Tongue (tissue), 1 donor: ENCODE measurements at regions not wholly inside any gene's neighbourhood (a gene's known extent, or its start where the extent isn't known, plus 50 kb on each side); places are given as distances from the start of the nearest gene placed in this dataset.
"Not testable (repeated sequence)": the region's sequence is repeated elsewhere in the genome, so short reads cannot be mapped to it uniquely, and the experiment has no call there.

Experiments used
- DNase-seq: peaks from one replicate; pipeline ENCODE4 v3.0.0-alpha.2; 2015

DNA sequence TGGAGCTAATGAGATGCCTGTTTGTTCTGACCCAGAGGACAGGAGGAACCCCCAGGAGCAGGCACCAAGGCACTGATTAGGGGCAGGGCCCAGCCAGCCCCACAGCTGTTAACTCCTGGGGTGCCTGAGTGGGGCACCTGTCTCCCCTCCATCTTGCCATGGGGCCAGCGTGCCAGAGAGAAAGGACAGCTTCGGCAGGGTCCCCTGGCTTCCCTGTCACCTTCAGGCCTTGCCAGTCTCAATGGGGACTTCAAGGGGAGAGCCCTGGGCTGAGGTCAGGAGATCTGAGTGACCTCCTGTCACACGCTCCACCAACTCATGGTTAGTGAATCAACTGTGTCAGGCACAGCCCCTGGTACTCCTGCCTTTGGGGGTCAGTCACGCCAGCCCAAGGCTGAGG lies 152.7 kb upstream of the MVB12B start:
- no peak for DNase-seq

DNA sequence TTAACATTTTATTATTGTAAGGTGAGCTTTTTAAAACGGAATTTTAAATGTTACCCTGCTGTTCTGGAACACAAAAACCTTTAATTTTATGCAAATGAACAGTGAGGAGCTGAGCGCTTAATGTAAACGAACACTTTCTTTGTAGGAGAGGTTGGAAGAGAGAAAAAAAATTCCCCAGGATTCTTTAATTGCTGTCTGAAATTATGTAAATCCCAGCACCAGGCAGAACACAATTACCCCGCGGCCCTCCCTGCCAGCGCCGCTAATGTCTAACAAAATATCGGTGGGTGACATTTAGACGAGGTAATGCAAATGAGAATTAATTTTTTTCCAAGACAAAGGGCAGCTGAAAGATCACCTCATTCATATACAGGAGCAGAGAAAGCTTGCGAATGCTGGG lies 143.4 kb upstream of the MVB12B start:
- no peak for DNase-seq

DNA sequence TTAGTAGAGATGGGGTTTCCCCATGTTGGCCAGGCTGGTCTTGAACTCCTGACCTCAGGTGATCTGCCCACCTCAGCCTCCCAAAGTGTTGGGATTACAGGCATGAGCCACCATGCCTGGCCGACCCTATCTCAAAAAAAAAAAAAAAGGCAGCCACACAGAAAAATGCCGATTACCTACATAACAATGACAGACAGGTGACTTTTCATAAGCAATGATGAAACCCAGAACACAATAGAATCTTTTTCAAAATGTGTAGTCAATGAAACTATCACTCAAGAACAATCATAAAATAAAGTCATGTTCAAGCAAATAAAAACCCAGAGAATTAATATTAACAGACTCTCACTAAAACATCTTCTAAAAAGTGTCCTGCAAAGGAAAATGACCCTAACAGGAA lies 135.6 kb upstream of the MVB12B start:
- not testable (repeated sequence) for DNase-seq

DNA sequence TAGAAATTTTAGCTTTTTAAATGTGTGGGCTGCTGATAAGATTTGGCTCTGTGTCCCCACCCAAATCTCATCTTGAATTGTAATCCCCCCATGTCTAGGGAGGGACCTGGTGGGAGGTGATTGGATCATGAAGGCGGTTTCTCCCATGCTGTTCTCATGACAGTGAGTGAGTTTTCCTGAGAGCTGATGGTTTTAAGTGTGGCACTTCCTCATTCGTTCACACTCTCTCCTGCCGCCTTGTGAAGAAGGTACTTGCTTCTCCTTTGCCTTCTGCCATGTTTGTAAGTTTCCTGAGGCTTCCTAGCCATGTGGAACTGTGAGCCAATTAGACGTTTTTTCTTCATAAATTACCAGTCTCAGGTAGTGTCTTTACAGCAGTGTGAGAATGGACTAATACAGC lies 127.8 kb upstream of the MVB12B start:
- no peak for DNase-seq

DNA sequence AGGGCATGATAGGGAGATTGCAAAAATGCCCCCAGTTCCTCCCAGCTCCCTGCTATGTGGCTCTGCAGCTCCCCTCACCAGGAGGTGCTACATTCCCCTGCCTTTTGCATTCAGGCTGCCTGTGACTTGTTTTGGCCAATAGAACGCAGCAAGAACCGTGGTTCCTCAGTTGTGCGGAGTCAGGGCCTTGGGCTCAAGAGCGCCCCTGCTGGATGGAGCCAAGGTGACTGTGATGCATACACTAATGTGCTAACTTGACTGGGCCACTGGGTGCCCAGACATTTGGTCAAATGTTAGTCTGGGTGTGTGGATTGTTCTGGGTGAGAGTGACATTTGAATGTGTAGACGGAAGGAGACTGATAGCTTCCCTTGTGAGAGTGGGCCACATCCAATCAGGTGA lies 123.3 kb upstream of the MVB12B start:
- DNase-seq: no peak

DNA sequence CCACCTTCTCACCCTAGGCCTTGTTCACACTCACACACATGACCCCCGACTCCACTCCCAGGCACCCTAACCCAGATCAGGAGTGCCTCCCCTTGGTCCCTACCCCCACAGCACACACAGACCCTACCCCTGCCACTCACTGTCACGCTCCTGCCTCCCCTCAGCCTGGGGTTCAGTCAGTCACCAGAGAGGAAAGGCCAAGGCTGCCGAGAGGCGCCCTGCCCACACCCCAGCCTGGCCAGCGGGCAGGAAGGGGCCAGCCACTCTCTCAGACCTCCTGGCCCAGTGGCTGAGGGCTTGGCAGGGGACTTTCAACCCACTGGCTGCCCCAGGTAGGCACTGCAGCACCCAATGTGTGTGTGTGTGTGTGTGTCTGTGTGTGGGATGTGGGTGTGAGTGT lies 122.4 kb upstream of the MVB12B start:
- no peak for DNase-seq

DNA sequence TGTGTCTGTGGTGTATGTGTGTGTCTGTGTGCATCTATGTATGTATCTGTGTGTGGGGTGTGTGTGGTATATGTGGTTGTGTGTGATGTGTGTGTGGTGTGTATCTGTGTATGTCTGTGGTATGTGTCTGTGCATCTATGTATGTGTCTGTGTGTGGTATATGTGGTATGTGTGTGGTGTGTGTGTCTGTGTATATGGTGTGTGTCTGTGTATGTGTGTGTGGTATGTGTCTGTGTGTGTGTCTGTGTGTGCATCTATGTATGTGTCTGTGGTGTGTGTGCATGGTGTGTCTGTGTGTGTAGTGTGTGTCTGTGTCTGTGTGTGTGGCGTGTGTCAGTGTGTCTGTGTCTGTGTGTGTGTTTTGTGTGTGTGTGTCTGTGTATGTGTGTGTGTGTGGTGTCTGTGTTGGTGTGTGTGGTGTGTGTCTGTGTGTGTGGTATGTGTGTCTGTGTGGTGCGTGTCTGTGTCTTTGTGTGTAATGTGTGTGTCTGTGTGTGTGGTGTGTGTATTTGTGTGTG lies 121.9 kb upstream of the MVB12B start:
- no peak for DNase-seq

DNA sequence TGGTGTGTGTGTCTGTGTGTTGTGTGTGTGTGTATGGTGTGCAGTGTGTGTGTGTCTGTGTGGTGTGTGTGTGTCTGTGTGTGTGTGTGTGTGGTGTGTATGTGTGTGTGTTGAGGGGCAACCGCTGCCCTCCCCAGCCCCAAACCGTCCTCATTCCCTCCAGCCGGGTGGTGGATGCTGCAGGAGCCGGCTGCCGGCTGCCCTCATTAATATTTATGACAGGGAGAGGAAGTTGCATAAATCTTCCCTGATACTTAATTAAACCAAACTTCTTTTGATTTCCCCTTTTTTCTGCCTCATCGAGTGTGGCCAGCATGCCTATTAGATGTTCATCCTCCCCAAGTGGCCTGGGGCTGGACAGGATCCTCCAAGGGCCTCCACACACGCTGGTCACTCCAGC lies 121.4 kb upstream of the MVB12B start:
- DNase-seq: no peak

DNA sequence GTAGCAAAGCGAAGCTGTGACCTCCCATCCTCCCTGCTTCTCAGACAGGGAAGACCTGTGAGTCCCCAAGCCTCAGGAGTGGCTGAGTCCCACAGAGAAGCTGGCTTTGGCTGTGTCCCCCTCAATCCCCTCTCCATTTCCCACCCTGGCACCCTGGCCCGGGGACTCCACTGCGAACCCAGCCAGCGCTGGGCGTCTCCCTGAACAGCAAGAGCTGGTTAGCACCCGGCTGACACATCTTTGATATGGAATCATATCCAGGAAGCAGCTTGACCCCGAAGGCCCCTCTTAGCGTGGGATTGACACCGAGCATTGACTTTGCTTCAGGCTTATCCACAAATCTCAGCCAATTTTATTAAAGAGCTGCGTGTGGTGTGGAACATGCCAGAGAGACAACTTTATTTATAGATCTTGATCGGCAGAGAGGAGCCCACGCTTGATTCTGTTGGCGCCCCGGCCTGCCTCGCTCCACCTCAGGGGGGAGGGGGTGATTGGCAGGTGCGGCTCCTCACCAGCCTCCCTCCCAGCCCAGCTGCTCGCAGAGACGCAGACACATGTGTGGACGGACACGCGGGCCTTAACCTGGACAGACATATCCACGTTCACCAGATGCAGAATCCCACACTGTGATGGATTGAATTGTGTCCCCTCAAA lies 120.7 kb upstream of the MVB12B start:
- DNase-seq: no peak

DNA sequence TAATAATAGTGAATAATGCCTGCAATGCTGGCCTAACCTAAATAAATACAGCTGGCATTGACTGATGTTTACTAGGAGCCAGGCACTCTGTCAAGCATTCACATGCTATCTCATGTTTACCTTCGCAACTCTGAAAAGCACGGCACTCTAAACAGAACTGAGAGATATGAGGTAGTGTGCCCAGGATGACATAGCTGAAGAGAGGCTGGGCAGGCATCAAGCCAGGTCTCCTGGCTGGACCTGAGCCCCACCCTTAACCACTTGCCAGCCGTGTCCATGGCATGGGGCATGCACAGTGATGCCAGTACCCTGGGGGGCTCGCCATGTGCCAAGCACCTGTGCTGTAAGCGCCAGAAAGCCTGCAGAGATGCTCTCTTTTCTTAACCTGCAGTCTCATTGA lies 119.4 kb upstream of the MVB12B start:
- DNase-seq: no peak

DNA sequence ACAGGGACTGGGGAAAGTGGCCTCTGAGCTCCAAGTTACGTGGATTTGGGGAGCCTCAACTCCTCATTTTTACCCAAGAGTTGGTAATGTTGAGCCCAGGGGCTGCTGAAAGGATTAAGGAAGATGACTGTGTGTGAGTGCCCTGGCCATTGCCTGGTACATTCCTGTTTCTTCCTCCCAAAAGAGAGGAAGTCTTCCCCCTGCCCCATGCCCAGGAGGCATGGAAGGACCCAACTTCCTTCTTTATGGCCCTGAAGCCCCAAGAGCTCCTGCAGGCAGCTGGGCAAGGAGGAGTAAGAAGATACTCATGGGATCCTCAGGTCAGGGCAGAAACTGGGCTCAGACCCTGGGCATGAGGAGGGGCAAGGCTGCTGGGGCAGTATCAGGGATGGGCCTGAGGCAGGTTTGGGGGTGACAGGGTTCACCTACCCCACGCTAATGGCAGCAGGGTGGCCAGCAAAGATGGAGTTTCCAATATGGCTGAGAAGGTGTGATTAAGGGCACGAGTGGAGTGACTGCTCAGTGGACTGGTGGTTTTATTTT lies 118.3 kb upstream of the MVB12B start:
- DNase-seq: no peak

DNA sequence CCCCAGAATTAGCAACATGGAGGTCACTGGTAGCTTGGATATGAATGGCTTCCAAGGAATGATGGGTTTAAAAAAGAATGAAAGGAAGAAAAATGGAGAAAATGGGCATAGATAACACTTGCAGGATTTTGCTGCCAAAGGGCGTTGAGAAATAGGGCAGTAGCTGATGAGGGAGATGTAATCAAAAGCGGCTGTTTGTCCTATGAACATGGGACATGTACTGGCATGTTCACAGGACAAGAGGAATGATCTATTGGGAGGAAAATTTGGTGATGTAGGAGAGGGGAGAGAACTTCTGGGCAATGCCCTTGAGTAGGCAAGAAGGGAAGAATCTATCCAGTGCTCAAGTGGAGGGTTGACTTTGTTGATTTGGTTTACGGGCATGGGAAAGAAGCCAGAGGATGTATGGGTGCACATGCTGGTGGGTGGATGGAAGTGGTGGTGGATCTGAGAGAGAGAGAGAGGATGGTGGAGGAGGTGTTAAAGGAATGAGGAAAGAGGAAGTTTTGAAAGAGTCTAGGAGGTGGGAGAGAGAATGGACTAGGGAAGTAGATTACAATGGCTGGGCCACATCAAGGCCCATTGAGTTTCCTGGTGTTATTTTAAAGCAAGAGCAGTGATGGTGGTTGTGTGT lies 115.1 kb upstream of the MVB12B start:
- no peak for DNase-seq

DNA sequence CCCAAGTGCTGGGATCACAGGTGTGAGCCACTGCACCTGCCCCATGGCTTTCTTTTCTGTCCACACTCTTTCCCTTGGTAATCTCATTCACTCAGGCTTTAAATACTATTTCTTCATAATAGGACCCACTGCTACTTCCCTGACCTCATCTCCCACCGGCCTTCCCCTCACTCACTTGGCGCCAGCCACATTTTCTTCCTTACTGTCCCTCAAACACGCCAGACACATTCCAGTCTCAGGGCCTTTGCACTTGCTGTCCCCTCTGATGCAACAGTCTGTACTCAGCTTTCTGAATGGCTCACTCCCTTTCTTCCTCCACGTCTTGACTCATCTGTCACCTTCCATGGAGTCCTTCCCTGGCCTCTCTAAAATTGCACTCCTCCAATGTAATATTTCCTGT lies 111.1 kb upstream of the MVB12B start:
- DNase-seq: no peak

DNA sequence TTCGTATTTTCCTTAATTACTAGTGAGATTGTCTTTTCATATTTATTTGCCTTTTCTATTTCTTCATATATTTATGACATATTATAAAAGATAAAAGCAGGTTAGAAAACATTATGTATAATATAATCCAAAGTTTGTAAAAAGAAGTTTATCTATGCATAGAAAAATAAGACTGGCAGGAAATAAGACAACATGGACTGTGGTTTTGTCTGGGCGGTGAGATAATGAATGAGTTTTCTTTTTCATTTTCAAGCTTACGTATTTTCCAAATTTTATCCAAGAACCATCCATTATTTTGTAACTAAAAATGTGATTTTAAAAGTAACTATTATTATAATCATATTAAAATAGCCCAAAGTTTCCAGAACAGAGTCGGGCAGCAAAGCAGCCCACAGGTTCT lies 109.8 kb upstream of the MVB12B start:
- DNase-seq: no peak

DNA sequence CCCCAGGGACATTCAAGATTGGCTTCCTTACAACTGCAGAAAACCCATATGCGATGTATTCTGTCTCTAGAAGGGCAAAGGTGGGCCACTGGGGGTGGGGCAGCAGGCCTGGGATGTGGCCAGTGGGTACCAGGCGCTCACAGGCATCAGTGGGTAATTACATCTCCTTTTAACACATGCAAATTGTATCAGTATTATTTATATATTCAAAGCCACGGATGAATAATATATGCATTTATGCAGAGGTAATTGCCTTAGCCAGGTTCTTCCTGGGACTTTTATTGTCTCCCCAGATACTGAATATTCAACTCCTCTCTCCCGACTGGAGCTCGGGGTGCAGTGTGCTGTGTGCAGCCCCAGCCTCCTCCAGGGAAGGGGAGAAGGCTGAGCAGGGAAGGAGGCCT lies 109.4 kb upstream of the MVB12B start:
- DNase-seq: no peak

DNA sequence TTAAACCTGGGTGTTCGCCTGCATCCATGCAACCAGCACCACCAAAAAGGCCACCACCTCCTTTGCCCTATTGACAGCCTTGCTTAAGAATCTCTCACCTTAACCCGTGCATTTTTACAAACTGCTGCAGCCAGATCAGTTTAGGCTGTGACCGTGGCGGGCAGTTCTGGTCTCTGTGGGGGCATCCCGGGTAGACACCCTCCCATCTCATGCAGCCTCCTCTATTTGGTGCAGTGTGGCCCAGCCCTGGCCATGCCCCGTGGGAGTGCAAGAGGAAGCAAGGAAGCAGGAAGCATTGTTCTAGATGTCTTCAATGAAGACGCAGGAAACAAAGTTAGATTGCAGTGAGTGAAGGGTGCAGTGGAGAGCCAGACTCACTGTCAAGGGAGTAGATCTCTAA lies 108.8 kb upstream of the MVB12B start:
- no peak for DNase-seq

DNA sequence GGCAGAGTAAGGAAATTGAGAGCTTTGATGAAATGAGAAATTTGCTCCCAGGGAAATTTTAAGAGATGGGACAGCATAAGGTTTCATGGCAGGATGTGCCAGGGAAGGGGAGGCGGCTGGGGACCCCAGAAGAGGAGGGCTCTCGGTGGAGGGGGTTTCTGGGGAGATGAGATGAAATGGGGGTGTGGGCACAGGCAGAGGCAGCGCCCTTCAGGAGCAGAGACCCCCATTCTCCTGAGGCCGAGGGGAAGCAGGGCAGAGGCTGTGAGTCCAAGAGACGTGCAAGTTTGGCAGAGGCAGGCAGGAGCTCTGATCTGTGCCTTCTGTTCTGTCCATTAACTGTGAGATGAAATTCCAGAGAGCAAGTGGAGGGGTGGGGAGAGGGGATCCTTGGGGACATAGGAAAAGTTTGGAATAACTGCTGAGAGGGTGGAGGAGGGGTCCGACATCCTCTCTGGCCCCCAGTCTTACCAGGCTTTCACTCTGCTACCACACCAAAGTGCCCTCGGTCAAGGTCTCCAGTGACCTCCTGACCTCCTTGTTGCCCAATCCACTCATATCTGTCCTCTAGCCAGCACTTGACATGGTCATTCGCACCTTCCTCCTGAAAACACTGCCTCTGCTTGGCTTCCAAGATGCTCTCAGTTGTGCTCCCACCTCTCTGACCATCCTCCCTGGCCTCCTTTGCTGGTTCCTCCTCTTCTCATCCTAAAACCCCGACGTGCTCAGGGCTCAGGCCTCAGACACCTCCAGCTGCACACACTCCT lies 108.1 kb upstream of the MVB12B start:
- DNase-seq: no peak

DNA sequence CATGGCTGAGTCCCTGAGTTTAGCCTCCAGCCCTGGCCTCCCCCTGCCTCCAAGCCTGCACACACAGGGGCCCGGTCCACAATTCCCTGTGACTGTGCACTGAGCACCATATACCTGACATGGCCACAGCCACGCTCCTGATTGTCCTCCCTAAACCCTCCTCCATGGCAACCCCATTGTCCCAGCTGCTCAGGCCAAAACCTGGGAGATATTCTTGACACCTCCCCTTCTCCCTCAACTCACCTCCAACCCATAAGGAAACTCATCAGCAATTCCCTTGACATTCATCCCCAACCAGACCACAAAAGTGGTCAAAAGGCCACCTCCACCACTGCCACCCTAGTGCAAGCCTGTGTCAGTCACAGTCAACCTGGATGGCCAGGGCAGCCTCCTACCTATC lies 107.5 kb upstream of the MVB12B start:
- no peak for DNase-seq

DNA sequence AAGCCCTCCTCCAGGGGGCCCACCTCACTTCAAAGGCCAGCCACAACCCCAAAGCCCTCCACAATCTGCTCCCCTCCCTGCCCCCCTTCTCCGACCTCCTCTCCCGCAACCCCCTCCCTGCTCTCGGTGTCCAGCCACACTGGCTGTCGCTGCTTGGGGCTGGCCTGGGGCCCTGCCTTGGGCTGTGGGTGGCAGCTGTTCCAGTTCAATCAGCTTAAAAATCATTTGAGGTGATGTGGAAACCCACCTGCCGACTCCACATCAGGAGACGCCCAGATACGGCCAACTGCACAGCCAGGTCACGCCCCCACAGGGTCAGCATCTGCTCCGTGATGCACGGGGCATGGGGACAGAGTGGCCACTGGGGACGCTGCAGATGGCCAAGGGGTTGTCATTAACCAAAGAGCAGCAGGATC lies 107.0 kb upstream of the MVB12B start:
- no peak for DNase-seq

DNA sequence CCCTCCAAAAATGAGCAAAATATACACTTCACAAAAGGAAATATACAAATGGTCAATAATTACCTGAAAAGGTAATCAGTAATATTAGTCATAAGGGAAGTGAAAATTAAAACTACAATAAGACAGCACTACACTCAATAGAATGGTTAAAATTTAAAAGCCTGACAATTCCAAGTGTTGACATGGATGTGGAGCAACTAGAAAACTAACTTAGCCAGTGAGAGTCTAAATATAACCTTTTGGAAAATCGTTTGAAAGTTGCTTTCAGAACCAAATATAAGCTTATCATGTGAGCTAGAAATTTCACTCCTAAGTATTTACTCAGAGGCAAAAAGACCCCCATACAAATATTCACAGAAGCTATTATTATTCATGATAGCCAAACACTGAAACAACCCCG lies 105.1 kb upstream of the MVB12B start:
- no peak for DNase-seq

DNA sequence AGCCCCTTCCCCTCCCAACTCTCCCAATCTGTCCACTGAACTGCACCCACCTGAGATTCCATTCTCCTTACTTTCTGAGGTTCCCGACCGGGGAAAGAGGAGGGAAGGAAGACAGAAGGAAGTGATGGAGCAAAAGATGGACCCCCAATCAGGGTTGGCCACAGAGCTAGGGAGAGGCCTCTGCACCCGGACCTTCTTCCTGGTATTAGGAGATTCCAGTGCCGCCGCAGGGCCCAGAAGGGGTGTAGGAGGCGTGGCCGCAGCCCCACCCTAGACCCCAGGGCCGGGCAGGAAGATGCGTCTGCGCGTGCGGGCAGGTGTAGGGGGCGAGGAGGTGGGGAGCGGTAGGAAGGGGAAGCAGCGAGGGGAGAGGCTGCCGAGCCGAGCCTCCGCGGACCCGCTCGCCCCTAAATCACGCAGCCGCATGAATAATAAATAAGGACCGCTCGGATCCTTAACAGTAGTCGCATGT lies 104.2 kb upstream of the MVB12B start:
- no peak for DNase-seq

DNA sequence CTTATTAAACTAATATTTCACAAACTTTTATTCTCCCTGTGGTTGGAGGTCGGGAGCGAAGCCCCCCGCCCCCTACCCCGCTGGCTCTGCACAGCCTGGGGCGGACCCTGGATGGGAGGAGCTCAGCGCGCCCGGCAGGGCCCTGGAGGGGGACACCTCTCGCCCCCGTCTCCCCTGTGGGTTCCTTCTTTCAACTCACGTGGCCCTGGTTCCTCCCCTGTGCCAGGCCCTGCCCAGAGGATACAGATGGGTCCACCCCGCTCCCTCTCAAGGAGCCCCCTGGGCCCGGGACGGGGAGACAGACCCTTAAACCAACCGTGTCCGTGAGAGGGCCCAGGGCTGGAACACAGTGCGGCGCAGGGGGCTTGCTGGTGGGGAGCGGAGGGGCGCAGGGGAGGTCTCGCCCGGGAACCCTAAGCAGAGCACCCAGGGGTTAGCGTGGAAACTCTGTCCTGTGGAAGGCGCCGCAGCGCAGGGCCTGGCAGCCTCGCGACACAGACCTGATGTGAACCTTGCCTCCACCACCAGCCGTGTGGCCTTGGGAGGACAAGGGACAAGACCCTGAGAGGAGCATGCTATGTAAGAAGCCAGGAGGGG lies 103.7 kb upstream of the MVB12B start:
- DNase-seq: no peak
